HG02884 (cell line): ENCODE measurements at regions not wholly inside any gene's neighbourhood (a gene's known extent, or its start where the extent isn't known, plus 50 kb on each side); places are given as distances from the start of the nearest gene placed in this dataset.
"Not testable (repeated sequence)": the region's sequence is repeated elsewhere in the genome, so short reads cannot be mapped to it uniquely, and the experiment has no call there.

Source experiments
- ATAC-seq: cut with Tn5 transposase; IDR thresholded peaks from one replicate; pipeline ENCODE4 v1.9.1; 2021; ENCODE audit warnings: mild to moderate bottlenecking, moderate library complexity; ENCODE audit not compliant: unreplicated experiment

- no peak for ATAC-seq
Measured at GRCh38 chr12:125856366-125856765, 791.1 kb downstream of the AACS start.

DNA sequence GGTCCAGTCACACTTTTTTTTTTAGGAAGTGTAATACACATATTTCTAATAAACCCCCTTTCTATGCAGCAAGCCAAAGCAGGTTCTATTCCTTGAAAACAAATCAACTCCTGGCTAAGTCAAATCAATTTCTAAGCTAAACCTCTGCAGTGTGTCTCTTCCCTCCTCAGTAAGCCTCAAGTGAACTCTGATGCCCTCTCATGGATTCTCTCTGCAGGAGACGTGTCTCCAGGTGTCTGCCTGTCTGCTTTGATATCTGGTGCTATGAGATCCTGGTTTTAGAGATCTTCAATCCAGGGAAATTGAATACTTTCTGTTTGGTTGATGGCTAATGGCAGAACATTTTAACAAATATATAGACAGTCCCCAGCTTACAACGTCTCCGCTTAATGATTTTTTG lies 791.7 kb downstream of the AACS start:
- ATAC-seq: no peak

DNA sequence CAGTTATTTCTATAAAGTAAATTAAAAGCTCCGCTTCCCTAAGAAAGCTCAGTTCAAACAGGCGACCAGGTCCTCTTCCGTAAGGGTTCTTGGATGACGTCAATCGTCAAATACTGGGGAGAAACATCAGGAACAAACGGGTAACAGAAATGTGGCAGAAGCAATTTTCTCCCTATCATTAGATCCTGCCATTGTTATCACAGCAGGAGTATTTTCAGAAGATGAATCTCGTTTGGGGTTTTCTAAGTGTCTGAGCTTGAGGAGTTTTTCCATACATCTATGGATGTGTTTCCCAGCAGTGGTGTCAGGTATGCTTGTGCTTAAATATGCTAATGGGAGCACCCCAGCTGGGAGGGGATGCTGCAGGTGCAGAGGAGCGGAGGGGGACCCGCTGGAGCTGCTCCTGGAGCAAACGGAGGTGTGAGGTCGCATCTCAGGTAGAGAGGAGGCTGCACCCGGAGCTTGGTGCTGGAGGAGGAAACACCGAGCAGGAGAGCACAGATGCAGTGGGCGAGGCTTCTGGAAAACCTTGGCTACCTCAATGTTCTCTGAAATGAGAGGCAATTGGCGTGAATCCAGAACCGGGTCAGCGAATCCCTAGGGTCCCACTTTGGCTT lies 795.5 kb downstream of the AACS start:
- ATAC-seq: no peak

DNA sequence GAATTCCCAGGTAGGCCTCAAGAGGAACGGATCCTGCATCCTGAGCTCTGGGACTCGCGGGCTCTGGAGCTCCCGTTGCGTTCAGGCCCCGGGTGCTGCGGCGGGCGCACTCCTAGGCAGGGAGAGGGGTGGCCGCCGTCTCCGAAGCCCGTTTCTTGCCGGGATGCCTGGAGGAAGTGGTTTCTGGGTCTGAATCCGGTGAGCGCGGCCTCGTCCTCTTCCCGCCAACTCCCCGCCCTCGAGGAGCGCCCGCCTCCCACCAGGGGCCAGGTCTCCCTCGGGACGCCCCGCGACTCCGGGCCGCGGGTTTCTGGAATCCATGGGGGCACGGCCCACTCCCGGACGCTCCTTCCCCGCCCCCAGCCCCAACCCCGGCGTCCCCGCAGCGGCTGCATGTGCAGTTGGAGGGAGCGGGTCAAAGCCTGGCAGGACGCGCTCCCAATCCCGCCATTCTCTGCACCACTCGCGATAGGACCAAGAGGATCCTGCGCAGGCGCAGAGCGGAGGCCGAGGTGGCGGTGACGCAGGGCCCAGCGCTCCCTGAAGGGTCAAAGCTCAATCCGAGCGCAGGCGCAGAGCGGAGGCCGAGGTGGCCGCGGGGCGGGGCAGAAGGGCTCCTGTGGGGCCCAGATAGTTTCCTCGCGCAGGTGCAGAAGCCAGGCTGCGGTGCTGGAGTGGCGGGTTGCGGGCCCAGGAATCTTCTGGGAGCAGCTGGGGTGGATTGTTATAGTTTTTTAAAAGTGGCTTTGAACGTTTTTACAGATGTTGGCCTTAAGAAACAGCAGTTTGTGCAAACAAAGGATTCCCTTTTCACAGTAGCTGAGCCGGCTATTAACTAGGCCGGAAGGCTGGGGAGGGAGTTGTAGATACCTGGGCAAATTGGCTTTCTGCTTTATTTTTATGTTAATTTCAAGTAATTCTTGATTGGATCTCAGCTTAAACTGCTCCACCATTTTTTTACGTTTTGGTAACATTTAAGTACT lies 796.4 kb downstream of the AACS start:
- no peak for ATAC-seq

DNA sequence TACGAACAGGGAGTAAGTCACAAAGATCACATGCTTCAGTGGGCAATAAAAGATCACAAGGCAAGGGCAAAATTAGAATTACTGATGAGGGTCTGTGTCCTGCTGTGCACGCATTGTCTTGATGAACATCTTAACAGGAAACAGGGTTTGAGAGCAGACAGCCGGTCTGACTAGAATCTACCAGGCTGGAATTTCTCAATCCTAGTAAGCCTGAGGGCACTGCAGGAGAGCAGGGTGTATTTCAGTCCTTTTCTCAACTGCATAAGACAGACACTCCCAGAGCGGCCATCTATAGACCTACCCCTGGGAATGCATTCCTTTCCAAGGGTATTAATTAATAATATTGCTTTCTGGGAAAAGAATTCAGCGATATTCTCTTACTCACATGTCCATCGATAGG lies 800.0 kb downstream of the AACS start:
- not testable (repeated sequence) for ATAC-seq

DNA sequence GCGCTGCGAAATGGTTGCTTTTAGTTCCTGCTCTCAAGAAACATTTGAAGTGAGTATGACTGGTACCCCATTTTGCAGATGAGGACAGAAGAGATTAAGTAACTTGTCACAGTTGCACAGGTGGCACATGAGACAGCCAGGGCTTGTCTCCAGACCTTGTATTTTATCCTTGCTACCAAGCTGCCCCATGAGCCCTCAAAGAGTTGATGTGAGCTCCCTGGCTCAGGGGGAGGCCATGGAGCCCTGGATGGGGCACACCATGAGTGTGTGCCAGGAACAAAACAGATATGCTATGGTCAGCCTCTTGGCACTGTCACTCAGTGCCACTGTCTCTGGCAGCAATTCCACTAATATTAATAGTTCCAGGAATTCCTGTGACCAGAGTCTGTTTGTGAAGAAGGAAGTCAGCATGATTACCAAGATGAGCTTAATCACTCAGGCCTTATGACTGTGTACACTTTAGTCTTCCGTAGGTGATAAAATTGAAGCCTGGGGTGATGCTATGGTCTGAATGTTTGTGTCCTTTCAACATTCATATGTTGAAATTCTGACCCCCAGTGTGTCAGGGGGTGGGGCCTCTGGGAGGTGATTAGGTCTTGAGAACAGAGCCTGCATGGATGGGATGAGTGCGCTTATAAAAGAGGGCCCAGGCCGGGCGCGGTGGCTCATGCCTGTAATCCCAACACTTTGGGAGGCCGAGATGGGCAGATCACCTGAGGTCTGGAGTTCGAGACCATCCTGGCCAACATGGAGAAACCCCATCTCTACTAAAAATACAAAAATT lies 806.8 kb downstream of the AACS start:
- ATAC-seq: no peak

DNA sequence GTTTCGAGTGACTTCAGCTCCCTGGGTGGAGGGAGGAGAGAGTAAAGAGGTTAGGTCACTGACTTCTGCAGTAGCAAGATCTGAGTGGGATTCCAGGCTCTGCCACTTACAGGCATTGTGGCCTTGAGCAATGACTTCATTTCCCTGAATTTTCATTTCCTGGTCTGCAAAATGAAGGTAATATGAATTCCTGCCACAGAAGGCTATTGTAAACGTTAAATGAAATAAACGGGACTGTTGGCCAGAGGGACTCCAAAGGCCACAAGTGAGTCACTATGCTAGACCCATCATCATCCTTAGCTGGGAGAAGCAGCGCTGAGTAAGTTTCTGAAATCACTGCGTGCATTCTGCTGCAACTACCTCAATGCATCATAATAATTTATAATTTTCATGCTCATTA lies 807.8 kb downstream of the AACS start:
- no peak for ATAC-seq

- no peak for ATAC-seq
Measured at GRCh38 chr12:125878483-125878882, 813.2 kb downstream of the AACS start.

DNA sequence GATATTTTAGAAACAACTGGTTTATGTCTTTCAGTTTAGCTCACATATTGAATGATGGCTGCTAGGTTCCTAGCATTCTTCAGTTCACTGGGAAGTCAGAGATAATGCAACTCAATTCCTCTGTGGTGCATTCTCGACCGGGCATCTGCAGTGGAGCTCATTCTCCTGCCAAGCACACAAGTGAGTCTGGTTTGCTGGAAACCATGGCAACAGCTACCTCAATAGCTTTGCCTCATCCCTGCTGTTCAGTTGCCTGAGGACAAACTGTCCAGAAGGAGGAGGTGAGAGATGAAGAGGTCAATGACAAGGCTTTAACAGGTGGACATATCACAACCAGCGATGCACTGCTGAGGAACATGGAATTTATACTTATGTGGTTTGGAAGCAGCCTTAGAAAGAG lies 816.9 kb downstream of the AACS start:
- ATAC-seq: no peak

DNA sequence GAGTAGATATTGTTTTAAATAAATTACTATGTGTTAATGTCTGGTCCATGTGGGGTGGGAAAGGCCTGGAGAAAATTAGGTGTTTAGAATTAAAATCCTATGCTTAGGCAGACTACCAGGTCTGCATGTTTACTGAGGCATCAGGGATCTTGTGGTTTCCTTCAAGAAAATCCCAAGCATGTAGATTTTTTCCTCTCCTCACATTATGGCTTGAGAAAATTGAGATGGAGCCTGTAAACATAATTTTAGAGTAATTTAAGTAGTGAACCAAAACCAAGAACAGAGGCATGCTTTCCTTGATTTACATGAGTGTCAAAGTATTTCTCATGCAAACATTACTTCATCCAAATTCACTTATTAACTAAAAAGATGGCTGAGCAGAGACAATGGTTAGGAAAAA lies 823.7 kb downstream of the AACS start:
- no peak for ATAC-seq

DNA sequence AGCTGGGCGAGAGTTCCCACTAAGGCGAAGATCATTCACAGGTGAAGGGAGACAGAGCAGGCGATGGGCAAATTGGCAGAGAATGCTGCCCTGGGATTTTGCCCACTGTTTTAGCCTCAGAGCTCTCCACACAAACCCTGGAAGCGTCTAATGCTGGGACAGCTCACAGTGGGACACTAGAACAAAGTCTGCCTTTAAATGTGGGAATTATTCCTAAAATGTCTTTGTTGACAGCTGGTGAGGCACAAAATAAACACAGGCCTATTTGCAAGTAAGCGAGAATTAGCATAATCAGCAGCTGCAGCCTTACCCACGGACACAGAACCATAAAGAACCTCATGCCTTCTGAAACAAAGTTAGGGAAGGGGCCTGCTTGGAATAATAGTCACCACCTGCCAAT lies 824.5 kb downstream of the AACS start:
- no peak for ATAC-seq

- ATAC-seq: no peak
Measured at GRCh38 chr12:125890366-125890905, 825.2 kb downstream of the AACS start.

GRCh38 chr12:125890971-125891370 lies 825.7 kb downstream of the AACS start:
- no peak for ATAC-seq

DNA sequence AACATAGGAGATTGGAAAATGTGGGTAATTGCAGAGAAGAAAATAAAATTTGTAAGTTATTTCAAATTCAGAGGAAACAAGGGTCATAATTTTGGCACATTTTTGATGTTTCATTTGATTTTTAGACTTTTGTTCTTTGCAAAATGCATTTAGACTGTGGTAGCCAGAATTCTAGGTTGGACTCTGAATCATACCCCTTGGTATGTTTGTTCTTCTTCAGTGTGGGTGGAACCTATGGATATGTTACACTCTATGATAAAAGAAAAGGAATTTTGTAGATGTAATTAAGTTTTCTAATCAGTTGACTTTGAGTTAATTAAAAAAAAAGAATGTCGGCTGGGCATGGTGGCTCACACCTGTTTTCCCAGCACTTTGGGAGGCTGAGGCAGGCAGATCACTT lies 827.0 kb downstream of the AACS start:
- ATAC-seq: no peak

GRCh38 chr12:125902991-125903390 lies 837.8 kb downstream of the AACS start:
- ATAC-seq: no peak

DNA sequence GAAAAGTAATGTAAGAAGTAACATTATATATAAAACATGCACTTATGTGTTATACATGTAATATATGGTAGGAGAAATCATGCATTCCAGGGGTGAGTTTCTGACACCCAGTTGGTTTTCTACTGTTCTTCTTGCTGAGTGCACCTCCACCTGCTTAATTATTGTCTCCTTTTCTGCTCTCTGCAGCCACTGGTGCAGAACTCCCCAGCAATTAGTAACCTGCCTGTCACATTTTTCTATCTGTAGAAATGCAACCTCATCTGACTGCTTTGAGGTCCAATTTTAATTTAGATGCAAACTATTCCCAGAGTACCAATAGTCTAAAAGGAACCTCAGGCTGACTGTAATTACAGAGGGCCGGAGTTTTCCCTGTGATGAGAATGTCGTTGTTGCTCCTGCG lies 842.1 kb downstream of the AACS start:
- no peak for ATAC-seq

DNA sequence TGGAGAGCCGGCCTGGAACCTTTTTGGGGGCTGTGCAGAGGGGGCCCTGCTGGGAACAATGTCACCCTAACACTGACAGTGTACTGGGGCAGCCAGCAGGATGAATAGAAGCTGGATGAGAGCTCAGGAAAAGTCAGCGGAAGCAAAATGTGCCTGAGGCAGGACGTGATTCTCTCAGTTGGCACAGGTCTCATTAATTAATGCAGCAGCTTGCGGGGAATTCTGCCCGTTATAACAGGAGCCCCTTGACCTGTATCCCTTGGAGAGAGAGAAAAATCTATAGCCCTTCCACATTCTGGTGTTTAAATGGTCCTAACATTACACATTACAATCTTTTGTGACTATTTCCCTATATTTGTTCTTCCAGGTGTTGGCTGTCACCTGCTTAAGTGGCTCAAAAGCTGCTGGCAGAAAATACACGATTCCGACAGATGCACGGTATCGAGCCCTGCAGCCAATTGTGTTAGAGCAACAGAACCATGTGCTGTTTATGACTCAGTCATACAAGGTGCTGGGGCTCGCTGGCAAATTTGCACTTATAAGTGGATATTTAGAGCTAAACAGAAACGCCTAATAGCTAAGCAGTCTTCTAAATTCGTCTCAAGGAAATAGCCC lies 854.7 kb downstream of the AACS start:
- no peak for ATAC-seq

DNA sequence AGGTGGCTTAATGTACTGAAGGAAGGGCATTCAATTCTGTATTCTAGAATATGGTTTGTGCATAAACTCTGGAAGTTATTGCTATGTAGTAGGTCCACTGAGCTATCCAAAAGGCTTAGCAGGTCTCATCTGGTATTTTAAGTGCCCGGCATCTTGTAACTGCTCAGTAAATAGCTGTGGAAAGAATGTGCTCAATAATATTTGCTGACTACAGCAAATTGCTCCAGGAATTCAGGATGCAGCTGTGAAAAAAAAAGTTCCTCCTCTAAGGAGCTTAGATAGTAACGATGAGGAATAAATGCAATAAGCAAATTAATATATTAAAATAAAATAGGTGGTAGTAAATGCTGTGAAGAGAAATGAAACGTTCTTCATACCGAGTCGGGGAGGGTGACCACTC lies 857.1 kb downstream of the AACS start:
- no peak for ATAC-seq

DNA sequence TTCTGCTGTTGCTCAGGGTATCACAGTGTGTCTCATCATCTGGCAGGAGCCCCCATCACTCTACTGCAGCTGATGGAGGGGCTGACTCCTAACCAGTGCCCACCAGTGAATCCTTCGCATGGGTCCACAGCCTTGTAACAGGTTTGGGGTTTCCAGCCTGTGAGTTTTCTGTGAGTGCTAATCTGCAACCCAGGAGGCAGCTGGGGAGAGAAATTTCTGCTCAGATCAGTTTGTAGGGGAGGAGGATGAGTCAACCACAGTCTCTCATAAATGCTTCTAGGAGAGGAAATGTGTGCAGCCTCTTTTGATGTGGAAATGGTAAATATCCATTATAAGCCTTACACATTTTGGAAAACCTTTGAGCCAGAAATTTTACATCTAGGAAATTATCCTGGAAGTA lies 871.3 kb downstream of the AACS start:
- no peak for ATAC-seq

GRCh38 chr12:125944446-125944845 lies 879.2 kb downstream of the AACS start:
- ATAC-seq: no peak

DNA sequence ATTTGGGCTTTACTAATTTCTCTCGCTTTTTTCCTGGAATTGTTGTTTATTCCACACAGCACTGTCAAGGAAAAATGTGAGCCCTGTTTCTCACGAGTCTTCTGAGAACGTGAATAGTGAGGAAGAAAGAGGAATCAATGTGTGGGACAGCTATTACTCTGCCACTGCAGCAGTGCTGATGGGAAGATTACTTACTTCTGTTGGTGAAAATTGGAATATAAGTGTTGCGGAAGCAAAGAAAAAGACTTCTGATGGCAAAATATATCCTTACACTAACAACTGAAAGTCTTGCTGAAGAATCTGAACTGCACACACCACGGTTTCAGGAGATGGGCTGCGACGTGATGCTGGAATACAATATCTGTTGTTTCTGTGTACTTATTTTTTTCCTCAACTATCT lies 884.2 kb downstream of the AACS start:
- no peak for ATAC-seq
